ENCODE measurements at regions not wholly inside any gene's neighbourhood (a gene's known extent, or its start where the extent isn't known, plus 50 kb on each side); places are given as distances from the start of the nearest gene placed in this dataset.
"Not testable (repeated sequence)": the region's sequence is repeated elsewhere in the genome, so short reads cannot be mapped to it uniquely, and the experiment has no call there.

GRCh38 chr21:9743566-9743965 is 777.8 kb upstream of the TPTE start:
- TF ChIP-seq POLR2A (IDR thresholded peaks at IDR 0.05), result not testable (repeated sequence)
- TF ChIP-seq, protein P1, sequence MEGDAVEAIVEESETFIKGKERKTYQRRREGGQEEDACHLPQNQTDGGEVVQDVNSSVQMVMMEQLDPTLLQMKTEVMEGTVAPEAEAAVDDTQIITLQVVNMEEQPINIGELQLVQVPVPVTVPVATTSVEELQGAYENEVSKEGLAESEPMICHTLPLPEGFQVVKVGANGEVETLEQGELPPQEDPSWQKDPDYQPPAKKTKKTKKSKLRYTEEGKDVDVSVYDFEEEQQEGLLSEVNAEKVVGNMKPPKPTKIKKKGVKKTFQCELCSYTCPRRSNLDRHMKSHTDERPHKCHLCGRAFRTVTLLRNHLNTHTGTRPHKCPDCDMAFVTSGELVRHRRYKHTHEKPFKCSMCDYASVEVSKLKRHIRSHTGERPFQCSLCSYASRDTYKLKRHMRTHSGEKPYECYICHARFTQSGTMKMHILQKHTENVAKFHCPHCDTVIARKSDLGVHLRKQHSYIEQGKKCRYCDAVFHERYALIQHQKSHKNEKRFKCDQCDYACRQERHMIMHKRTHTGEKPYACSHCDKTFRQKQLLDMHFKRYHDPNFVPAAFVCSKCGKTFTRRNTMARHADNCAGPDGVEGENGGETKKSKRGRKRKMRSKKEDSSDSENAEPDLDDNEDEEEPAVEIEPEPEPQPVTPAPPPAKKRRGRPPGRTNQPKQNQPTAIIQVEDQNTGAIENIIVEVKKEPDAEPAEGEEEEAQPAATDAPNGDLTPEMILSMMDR (IDR thresholded peaks at IDR 0.05), result not testable (repeated sequence)
